WTC11 (cell line): ENCODE measurements at regions not wholly inside any gene's neighbourhood (a gene's known extent, or its start where the extent isn't known, plus 50 kb on each side); places are given as distances from the start of the nearest gene placed in this dataset.

Experiments used
- ATAC-seq: fragments of 200-7000 bp; cut with Tn5 transposase; 2 replicates; pipeline ENCODE4 v1.10.0; 2021; ENCODE audit warnings: mild to moderate bottlenecking, moderate library complexity
- CTCF ChIA-PET: fragments of 300-600 bp; sonication (Branson Sonifier 250); formaldehyde crosslinking; loops from one replicate; lab custom pipeline; 2021; ENCODE audit warnings: antibody characterized with exemption; lab: Charles Lee
- POLR2A ChIA-PET: fragments of 350-600 bp; sonication (Branson Sonifier 250); formaldehyde crosslinking; loops from one replicate; lab custom pipeline; 2021; ENCODE audit warnings: antibody characterized with exemption; lab: Charles Lee
- DNase-seq: peaks from one replicate; pipeline ENCODE4 v3.0.0; 2021; ENCODE audit warnings: low spot score
- H3K27ac Mint-ChIP-seq: 2 replicates; pipeline ENCODE4 v1.8.0; 2021; ENCODE audit warnings: mixed read lengths
- H3K27me3 Mint-ChIP-seq: 2 replicates; pipeline ENCODE4 v1.8.0; 2021; ENCODE audit warnings: low read depth, mild to moderate bottlenecking, moderate library complexity, mixed read lengths
- H3K36me3 Mint-ChIP-seq: 2 replicates; pipeline ENCODE4 v1.8.0; 2021; ENCODE audit warnings: mixed read lengths
- H3K4me1 Mint-ChIP-seq: 2 replicates; pipeline ENCODE4 v1.8.0; 2022; ENCODE audit warnings: mixed read lengths
- H3K4me3 Mint-ChIP-seq: 2 replicates; pipeline ENCODE4 v1.8.0; 2021; ENCODE audit warnings: mild to moderate bottlenecking, moderate library complexity, mixed read lengths
- H3K9me3 Mint-ChIP-seq: 2 replicates; pipeline ENCODE4 v1.8.0; 2021; ENCODE audit warnings: mixed read lengths
- AFF4 ChIP-seq: sonication (generic); formaldehyde crosslinking; IDR thresholded peaks from 2 replicates; pipeline ENCODE4 v1.8.1; 2023; ENCODE audit warnings: mild to moderate bottlenecking, missing genetic modification reagents, borderline replicate concordance
- ARID4B ChIP-seq: sonication (generic); formaldehyde crosslinking; IDR thresholded peaks from 2 replicates; pipeline ENCODE4 v1.8.0; 2023; ENCODE audit warnings: missing genetic modification reagents, mild to moderate bottlenecking, borderline replicate concordance
- ATF3 ChIP-seq: sonication (generic); formaldehyde crosslinking; conservative IDR thresholded peaks from 2 replicates; pipeline ENCODE4 v1.8.1; 2022; ENCODE audit warnings: mild to moderate bottlenecking, missing genetic modification reagents
- ATF6 ChIP-seq: sonication (generic); formaldehyde crosslinking; IDR thresholded peaks from 2 replicates; pipeline ENCODE4 v1.8.1; 2023; ENCODE audit warnings: mild to moderate bottlenecking, missing genetic modification reagents
- ERG ChIP-seq: fragments of 250-450 bp; sonication (Bioruptor Pico); IDR thresholded peaks from 2 replicates; pipeline ENCODE4 v1.8.0; 2021; ENCODE audit warnings: mild to moderate bottlenecking
- FOXJ3 ChIP-seq: sonication (generic); formaldehyde crosslinking; IDR thresholded peaks from 2 replicates; pipeline ENCODE4 v1.9.0; 2021; ENCODE audit warnings: missing genetic modification reagents, mild to moderate bottlenecking, borderline replicate concordance
- GRHL2 ChIP-seq: fragments of 250-450 bp; sonication (Bioruptor Pico); IDR thresholded peaks from 2 replicates; pipeline ENCODE4 v1.8.0; 2022; ENCODE audit warnings: mild to moderate bottlenecking, moderate library complexity; ENCODE audit not compliant: insufficient replicate concordance, severe bottlenecking
- HMGXB4 ChIP-seq: sonication (generic); formaldehyde crosslinking; IDR thresholded peaks from 2 replicates; pipeline ENCODE4 v1.8.1; 2023; ENCODE audit warnings: mild to moderate bottlenecking, moderate library complexity, missing genetic modification reagents
- NFYB ChIP-seq: sonication (generic); formaldehyde crosslinking; conservative IDR thresholded peaks from 2 replicates; pipeline ENCODE4 v1.8.0; 2022; ENCODE audit warnings: low read depth, missing genetic modification reagents
- NR3C1 ChIP-seq: sonication (generic); formaldehyde crosslinking; conservative IDR thresholded peaks from 2 replicates; pipeline ENCODE4 v1.8.1; 2023; ENCODE audit warnings: low read depth, mild to moderate bottlenecking, missing genetic modification reagents
- OVOL2 ChIP-seq: fragments of 250-450 bp; sonication (Bioruptor Pico); IDR thresholded peaks from 2 replicates; pipeline ENCODE4 v1.9.0; 2021; ENCODE audit warnings: mild to moderate bottlenecking, borderline replicate concordance
- PRRX2 ChIP-seq: fragments of 250-450 bp; sonication (Bioruptor Pico); IDR thresholded peaks from 2 replicates; pipeline ENCODE4 v1.8.0; 2021; ENCODE audit warnings: mild to moderate bottlenecking
- TEAD1 ChIP-seq: sonication (generic); formaldehyde crosslinking; IDR thresholded peaks from 2 replicates; pipeline ENCODE4 v1.8.0; 2022; ENCODE audit warnings: mild to moderate bottlenecking, missing genetic modification reagents
- ZNF138 ChIP-seq: sonication (generic); formaldehyde crosslinking; conservative IDR thresholded peaks from 2 replicates; pipeline ENCODE4 v1.8.1; 2022; ENCODE audit warnings: mild to moderate bottlenecking, moderate library complexity, missing genetic modification reagents
- ZNF396 ChIP-seq: fragments of 250-450 bp; sonication (Bioruptor Pico); IDR thresholded peaks from 2 replicates; pipeline ENCODE4 v1.8.0; 2021; ENCODE audit warnings: mild to moderate bottlenecking, moderate library complexity, borderline replicate concordance

- TF ChIP-seq ARID4B, result no peak
- TF ChIP-seq NR3C1, result no peak
Observed at GRCh38 chr9:75669721-75670120, 220.8 kb upstream of the PCSK5 start (continued).

- Mint-ChIP-seq H3K27me3 (no peaks in the 10 kb centered on the region), H3K4me3 (no peak overlapping the region)
- DNase-seq (no peak), ATAC-seq (no peak)
- TF ChIP-seq NR3C1, result no peak
- no peak for TF ChIP-seq ERG (CRISPR knock-in tag)
- no peak for TF ChIP-seq ATF3 (CRISPR knock-in tag)
- TF ChIP-seq, all 79 proteins: peak for 0
- Mint-ChIP-seq H3K9me3 (peaks cover 11% of the 10 kb centered on the region), H3K4me1 (peaks cover 9% of the 10 kb centered on the region), H3K27ac (no peak overlapping the region), H3K36me3 (no peaks in the 10 kb centered on the region)
- ChIA-PET CTCF (no interaction called here), POLR2A (no interaction called here)
Observed at GRCh38 chr9:75671354-75671753, 219.1 kb upstream of the PCSK5 start.

GRCh38 chr9:75672478-75672877, 218.0 kb upstream of the PCSK5 start:
- no peak for ATAC-seq

GRCh38 chr9:75683591-75683990, 206.9 kb upstream of the PCSK5 start:
- ChIA-PET POLR2A (no interaction called here), CTCF (no interaction called here)
- Mint-ChIP-seq H3K27me3 (no peaks in the 10 kb centered on the region), H3K4me3 (no peak overlapping the region), H3K36me3 (peaks cover 5% of the 10 kb centered on the region; the same call in 1 of the 2 replicates), H3K27ac (no peak overlapping the region), H3K4me1 (0 out of 2 replicates have a peak, but pooled peaks cover 3% of the 10 kb centered on the region), H3K9me3 (peaks cover 14% of the 10 kb centered on the region)
- DNase-seq (no peak), ATAC-seq (no peak)
- TF ChIP-seq ATF6 (CRISPR knock-in tag), result no peak
- TF ChIP-seq PRRX2 (CRISPR knock-in tag), result no peak
- no peak for TF ChIP-seq NFYB
- no peak for TF ChIP-seq FOXJ3 (CRISPR knock-in tag)
- TF ChIP-seq ZNF396 (CRISPR knock-in tag), result no peak
- no peak for TF ChIP-seq ZNF138 (CRISPR knock-in tag)
- no peak for TF ChIP-seq OVOL2 (CRISPR knock-in tag)
- no peak for TF ChIP-seq AFF4 (CRISPR knock-in tag)
- TF ChIP-seq HMGXB4 (CRISPR knock-in tag), result no peak
- TF ChIP-seq GRHL2 (CRISPR knock-in tag), result no peak

More at GRCh38 chr9:75672478-75672877, 218.0 kb upstream of the PCSK5 start:
- DNase-seq, result no peak
- Mint-ChIP-seq H3K4me3 (no peak overlapping the region), H3K9me3 (peaks cover 11% of the 10 kb centered on the region), H3K36me3 (no peaks in the 10 kb centered on the region), H3K27me3 (no peaks in the 10 kb centered on the region), H3K4me1 (peaks cover 9% of the 10 kb centered on the region), H3K27ac (no peak overlapping the region; the same call in 1 of the 2 replicates)
- TF ChIP-seq TEAD1 (CRISPR knock-in tag), result no peak
- POLR2A ChIA-PET, result interaction anchor here (0.6 kb wide), 1 partner anchor 1086 kb away, joined by 3 read pairs; no protein-coding TSS in a partner anchor
- CTCF ChIA-PET, result no interaction called here
